Adrenal gland (tissue), 5 donors: ENCODE measurements at regions not wholly inside any gene's neighbourhood (a gene's known extent, or its start where the extent isn't known, plus 50 kb on each side); places are given as distances from the start of the nearest gene placed in this dataset.

Experiments used
- CTCF ChIP-seq, 6 experiments: fragments of 450-650 bp in 4 of 6; fragments of 200-600 bp in 2 of 6; sonication (generic) in 1 of 6; IDR thresholded peaks; 1 replicate in 5 of 6; 2 replicates in 1 of 6; pipeline versions ENCODE4 v1.5.1 to v1.8.0; 2016 to 2021; ENCODE audit warnings: antibody characterized with exemption in 6 of 6, mild to moderate bottlenecking in 2 of 6, moderate library complexity in 1 of 6
- POLR2A ChIP-seq, 2 donors: fragments of 450-650 bp; IDR thresholded peaks; one replicate each; pipeline ENCODE4 v1.6.1; 2017; ENCODE audit warnings: antibody characterized with exemption in 2 of 2, mild to moderate bottlenecking in 2 of 2, moderate library complexity in 1 of 2
- donor health status: DM: no; HTN: no; CAD: no.

- TF ChIP-seq CTCF (IDR thresholded peaks at IDR 0.05) (no peak), POLR2A (IDR thresholded peaks at IDR 0.05) (no peak)
Observed at GRCh38 chr9:38181232-38181631, 112.2 kb upstream of the SHB start.
